OCI-LY7 (cell line): ENCODE measurements at regions not wholly inside any gene's neighbourhood (a gene's known extent, or its start where the extent isn't known, plus 50 kb on each side); places are given as distances from the start of the nearest gene placed in this dataset.
"Not testable (repeated sequence)": the region's sequence is repeated elsewhere in the genome, so short reads cannot be mapped to it uniquely, and the experiment has no call there.

Experiments used
- BruUV-seq: library from RNA; stranded (reverse); fragments of 400-500 nt; replicated peaks from 2 replicates; lab custom pipeline; 2021; lab: Mats Ljungman, UMichigan
- CTCF ChIA-PET: fragments of 300-600 bp; sonication (Branson Sonifier 250); formaldehyde crosslinking; loops from one replicate; lab custom pipeline; 2022; ENCODE audit warnings: antibody characterized with exemption; ENCODE audit not compliant: unreplicated experiment; lab: Charles Lee
- POLR2A ChIA-PET: fragments of 300-600 bp; sonication (Branson Sonifier 250); formaldehyde crosslinking; loops from one replicate; lab custom pipeline; 2022; ENCODE audit warnings: antibody characterized with exemption; lab: Charles Lee
- DNase-seq: peaks from one replicate; pipeline ENCODE4 v3.0.0-alpha.2; 2015; ENCODE audit warnings: low spot score
- H2AFZ ChIP-seq: fragments of 200-600 bp; sonication (generic), shearing (Covaris generic); 2 replicates; pipeline ENCODE4 v1.6.1; 2014; ENCODE audit warnings: mild to moderate bottlenecking, antibody characterized with exemption, low read length, moderate library complexity
- H3K27ac ChIP-seq: fragments of 200-600 bp; sonication (generic); 2 replicates; pipeline ENCODE4 v1.5.1; 2014; ENCODE audit warnings: mixed run types, low read depth, mild to moderate bottlenecking, moderate library complexity, low read length, inconsistent platforms; ENCODE audit not compliant: poor library complexity, severe bottlenecking
- H3K36me3 ChIP-seq: fragments of 200-600 bp; sonication (generic); 2 replicates; pipeline ENCODE4 v1.6.1; 2014; ENCODE audit warnings: mild to moderate bottlenecking, antibody characterized with exemption, low read length, moderate library complexity, mixed read lengths; ENCODE audit not compliant: insufficient read depth
- H3K4me1 ChIP-seq: fragments of 200-600 bp; sonication (generic); 2 replicates; pipeline ENCODE4 v1.5.1; 2014; ENCODE audit warnings: mild to moderate bottlenecking, low read length; ENCODE audit not compliant: insufficient read depth, poor library complexity, severe bottlenecking
- H3K4me2 ChIP-seq: fragments of 200-600 bp; sonication (generic); 2 replicates; pipeline ENCODE4 v1.6.1; 2014; ENCODE audit warnings: mild to moderate bottlenecking, low read length
- H3K4me3 ChIP-seq: fragments of 200-600 bp; sonication (generic); 2 replicates; pipeline ENCODE4 v1.5.1; 2014; ENCODE audit warnings: mild to moderate bottlenecking, low read depth, low read length; ENCODE audit not compliant: poor library complexity, severe bottlenecking
- H3K79me2 ChIP-seq: fragments of 200-600 bp; sonication (generic); 2 replicates; pipeline ENCODE4 v1.6.1; 2016; ENCODE audit warnings: low read depth, mild to moderate bottlenecking, low read length, moderate library complexity, mixed read lengths; ENCODE audit not compliant: insufficient read depth
- H3K9me2 ChIP-seq: fragments of 200-600 bp; sonication (generic); 2 replicates; pipeline ENCODE4 v1.6.1; 2016; ENCODE audit warnings: mild to moderate bottlenecking, low read length, mixed read lengths; ENCODE audit not compliant: insufficient read depth
- H3K9me3 ChIP-seq: fragments of 200-600 bp; sonication (generic); 2 replicates; pipeline ENCODE4 v1.6.1; 2014; ENCODE audit warnings: mild to moderate bottlenecking, mixed run types, low read length, mixed read lengths
- H4K20me1 ChIP-seq: fragments of 200-600 bp; sonication (generic); 2 replicates; pipeline ENCODE4 v1.6.1; 2014; ENCODE audit warnings: mild to moderate bottlenecking, antibody characterized with exemption, low read length, moderate library complexity, mixed read lengths; ENCODE audit not compliant: insufficient read depth
- EZH2phosphoT487 ChIP-seq: fragments of 200-600 bp; sonication (generic); IDR thresholded peaks from 2 replicates; pipeline ENCODE4 v1.6.1; 2018; ENCODE audit warnings: low read depth, borderline replicate concordance, mild to moderate bottlenecking, mixed run types, antibody characterized with exemption, low read length, moderate library complexity, mixed read lengths
- intact Hi-C: fragments of 100-400 bp; cut with micrococcal nuclease; formaldehyde crosslinking; loops from one replicate; pipeline ENCODE4 v1.10.0; 2022; ENCODE audit not compliant: unreplicated experiment
- TF ChIP-seq, protein P1 (sequence below): fragments of 200-600 bp; sonication (generic); conservative IDR thresholded peaks from 2 replicates; pipeline ENCODE4 v1.5.1; 2014; ENCODE audit warnings: mild to moderate bottlenecking, antibody characterized with exemption, low read length, moderate library complexity, mixed read lengths

DNA sequence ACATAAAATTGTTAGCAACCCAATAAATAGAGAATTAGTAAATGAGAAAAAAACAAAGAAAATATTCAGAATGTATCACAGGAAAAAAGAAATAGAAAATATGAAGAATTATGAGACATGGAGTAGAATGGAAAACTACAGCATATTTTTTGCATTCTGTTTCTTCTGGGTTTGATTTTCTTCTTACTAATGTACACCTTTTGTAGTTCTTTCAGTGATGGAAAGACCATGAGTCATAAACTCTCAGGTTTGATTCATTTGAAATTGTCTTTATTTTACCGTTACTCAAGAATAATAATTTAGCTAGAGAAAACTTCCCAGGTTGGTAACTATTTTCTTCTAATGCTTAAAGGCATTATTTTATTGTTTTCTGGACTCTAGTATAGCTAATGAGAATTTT is 90.3 kb upstream of the TMEM170B start:
- Histone ChIP-seq H3K4me3 (no peak overlapping the region), H4K20me1 (no peaks in the 10 kb centered on the region), H3K36me3 (no peaks in the 10 kb centered on the region), H3K4me2 (no peak overlapping the region), H3K9me2 (no peaks in the 10 kb centered on the region), H3K27ac (no peak overlapping the region), H3K9me3 (no peaks in the 10 kb centered on the region), H3K79me2 (no peaks in the 10 kb centered on the region), H2AFZ (no peak overlapping the region), H3K4me1 (peaks cover 9% of the 10 kb centered on the region)
- intact Hi-C loops = no loop called here
- BruUV-seq = no TSS peak
- ChIA-PET CTCF (no interaction called here), POLR2A (interaction anchor here (0.5 to 1.7 kb wide), 4 partner anchors 12 to 657 kb away, joined by 3 to 9 read pairs (median 4); no protein-coding TSS in a partner anchor)
- TF ChIP-seq EZH2phosphoT487 = no peak
- TF ChIP-seq, protein P1, sequence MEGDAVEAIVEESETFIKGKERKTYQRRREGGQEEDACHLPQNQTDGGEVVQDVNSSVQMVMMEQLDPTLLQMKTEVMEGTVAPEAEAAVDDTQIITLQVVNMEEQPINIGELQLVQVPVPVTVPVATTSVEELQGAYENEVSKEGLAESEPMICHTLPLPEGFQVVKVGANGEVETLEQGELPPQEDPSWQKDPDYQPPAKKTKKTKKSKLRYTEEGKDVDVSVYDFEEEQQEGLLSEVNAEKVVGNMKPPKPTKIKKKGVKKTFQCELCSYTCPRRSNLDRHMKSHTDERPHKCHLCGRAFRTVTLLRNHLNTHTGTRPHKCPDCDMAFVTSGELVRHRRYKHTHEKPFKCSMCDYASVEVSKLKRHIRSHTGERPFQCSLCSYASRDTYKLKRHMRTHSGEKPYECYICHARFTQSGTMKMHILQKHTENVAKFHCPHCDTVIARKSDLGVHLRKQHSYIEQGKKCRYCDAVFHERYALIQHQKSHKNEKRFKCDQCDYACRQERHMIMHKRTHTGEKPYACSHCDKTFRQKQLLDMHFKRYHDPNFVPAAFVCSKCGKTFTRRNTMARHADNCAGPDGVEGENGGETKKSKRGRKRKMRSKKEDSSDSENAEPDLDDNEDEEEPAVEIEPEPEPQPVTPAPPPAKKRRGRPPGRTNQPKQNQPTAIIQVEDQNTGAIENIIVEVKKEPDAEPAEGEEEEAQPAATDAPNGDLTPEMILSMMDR = no peak
- DNase-seq = no peak

DNA sequence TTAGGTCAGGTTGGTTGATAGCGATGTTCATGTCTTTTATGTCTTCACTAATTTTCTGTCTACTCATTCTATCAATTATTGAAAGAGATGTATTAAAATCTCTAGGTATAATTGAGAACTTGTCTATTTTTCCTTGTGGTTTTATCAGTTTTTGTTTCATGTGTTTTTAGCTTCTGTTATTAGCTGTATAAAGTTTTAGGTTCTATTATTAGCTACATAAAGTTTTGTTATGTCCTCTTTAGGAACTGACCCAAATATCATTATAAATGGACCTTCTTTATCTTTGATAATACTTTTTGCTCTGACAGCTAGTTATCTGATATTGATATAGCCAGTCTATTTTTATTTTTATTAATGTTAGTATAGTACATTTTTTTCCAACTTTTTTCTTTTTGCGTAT is 92.4 kb upstream of the TMEM170B start:
- Histone ChIP-seq H3K79me2 (no peaks in the 10 kb centered on the region), H4K20me1 (no peaks in the 10 kb centered on the region), H3K9me3 (no peaks in the 10 kb centered on the region), H3K4me2 (no peak overlapping the region), H3K4me3 (no peak overlapping the region), H3K4me1 (peaks cover 9% of the 10 kb centered on the region), H3K9me2 (no peaks in the 10 kb centered on the region), H3K36me3 (no peaks in the 10 kb centered on the region), H3K27ac (no peak overlapping the region), H2AFZ (no peak overlapping the region)
- intact Hi-C loops = no loop called here
- no peak for DNase-seq
- POLR2A ChIA-PET = interaction anchor here (0.8 to 1.7 kb wide), 3 partner anchors 9 to 14 kb away, joined by 3 to 5 read pairs (median 3); no protein-coding TSS in a partner anchor
- no TSS peak for BruUV-seq
- no peak for TF ChIP-seq EZH2phosphoT487
- TF ChIP-seq, protein P1 = no peak
- CTCF ChIA-PET = no interaction called here

DNA sequence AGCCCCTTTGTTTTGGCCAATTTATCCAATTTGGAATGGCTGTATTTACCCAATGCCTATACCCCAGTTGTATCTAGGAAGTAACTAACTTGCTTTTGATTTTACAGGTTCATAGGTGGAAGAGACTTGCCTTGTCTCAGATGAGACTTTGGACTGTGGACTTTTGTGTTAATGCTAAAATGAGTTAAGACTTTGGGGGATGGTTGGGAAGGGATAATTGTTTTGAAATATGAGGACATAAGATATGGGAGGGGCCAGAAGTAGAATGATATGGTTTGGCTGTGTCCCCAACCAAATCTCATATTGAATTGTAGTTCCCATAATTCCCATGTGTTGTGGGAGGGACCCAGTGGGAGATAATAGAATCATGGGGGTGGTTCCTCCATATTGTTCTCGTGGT is 94.4 kb upstream of the TMEM170B start:
- H4K20me1 ChIP-seq, BruUV-seq, H3K4me1 ChIP-seq, H3K9me2 ChIP-seq, H3K4me2 ChIP-seq, intact Hi-C loops, DNase-seq, H2AFZ ChIP-seq, H3K36me3 ChIP-seq, H3K4me3 ChIP-seq, H3K27ac ChIP-seq, H3K9me3 ChIP-seq, CTCF ChIA-PET, H3K79me2 ChIP-seq, POLR2A ChIA-PET: not testable (repeated sequence)
